Epithelial cell of proximal tubule (primary cell): ENCODE measurements at regions not wholly inside any gene's neighbourhood (a gene's known extent, or its start where the extent isn't known, plus 50 kb on each side); places are given as distances from the start of the nearest gene placed in this dataset.
"Not testable (repeated sequence)": the region's sequence is repeated elsewhere in the genome, so short reads cannot be mapped to it uniquely, and the experiment has no call there.

Experiments
- DNase-seq: peaks from one replicate; pipeline ENCODE4 v3.0.0-alpha.2; 2011; ENCODE audit warnings: low read depth
- H3K4me3 ChIP-seq: 2 replicates; pipeline ENCODE4 v1.5.1; 2011; ENCODE audit warnings: low read depth, mild to moderate bottlenecking, low read length
- CTCF ChIP-seq: conservative IDR thresholded peaks from 2 replicates; pipeline ENCODE4 v1.5.1; 2012; ENCODE audit warnings: low read depth, mild to moderate bottlenecking, low read length

DNA sequence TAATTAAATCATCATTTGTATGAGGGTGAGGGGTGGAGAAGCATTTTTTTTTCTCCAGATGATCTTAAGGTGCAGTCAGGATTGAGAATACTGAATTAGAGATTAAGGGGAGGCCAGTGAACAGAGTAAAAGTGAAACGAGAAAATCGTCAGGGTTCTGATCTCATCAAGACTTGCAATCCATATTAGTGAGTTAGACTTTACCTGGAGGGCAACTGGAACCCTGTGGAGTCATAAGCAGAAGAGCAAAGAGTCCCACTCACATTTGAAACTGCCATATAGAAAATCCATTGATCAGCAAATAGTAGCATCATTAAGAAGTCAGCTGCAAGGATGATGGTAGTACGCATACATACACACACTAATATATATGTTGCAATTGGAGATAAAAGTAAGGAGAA, 466.2 kb upstream of the PAPPA start:
- no peak for TF ChIP-seq CTCF
- no peak overlapping the region for H3K4me3 ChIP-seq
- no peak for DNase-seq

DNA sequence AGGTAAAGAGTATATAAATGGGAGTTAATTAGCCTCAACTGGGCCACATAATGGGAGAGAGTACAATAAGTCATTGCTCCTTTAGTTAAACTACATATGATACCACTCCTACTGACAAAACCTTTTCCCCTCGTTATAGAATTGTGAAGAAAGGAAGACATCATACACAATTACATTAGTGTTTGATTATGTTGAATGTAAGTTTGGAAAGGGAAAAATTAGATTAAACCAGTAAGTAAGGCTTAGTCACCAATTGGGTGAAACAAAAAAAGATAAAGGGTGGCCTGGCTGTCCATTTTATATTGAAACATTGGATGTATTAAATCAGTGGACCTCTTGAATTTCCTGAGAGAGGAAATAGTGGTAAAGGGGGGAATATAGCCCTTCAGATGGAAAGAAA, 464.3 kb upstream of the PAPPA start:
- TF ChIP-seq CTCF = no peak
- no peak for DNase-seq
- no peak overlapping the region for H3K4me3 ChIP-seq

GRCh38 chr9:115690786-115691496, 462.6 kb upstream of the PAPPA start:
- DNase-seq = peak; percentile 98
- TF ChIP-seq CTCF = no peak
- H3K4me3 ChIP-seq = no peak overlapping the region

GRCh38 chr9:115691693-115692092, 461.9 kb upstream of the PAPPA start:
- DNase-seq = peak; percentile 52
- no peak overlapping the region for H3K4me3 ChIP-seq

GRCh38 chr9:115692868-115693267, 460.7 kb upstream of the PAPPA start:
- DNase-seq = not testable (repeated sequence)

More at GRCh38 chr9:115691693-115692092, 461.9 kb upstream of the PAPPA start:
- no peak for TF ChIP-seq CTCF

DNA sequence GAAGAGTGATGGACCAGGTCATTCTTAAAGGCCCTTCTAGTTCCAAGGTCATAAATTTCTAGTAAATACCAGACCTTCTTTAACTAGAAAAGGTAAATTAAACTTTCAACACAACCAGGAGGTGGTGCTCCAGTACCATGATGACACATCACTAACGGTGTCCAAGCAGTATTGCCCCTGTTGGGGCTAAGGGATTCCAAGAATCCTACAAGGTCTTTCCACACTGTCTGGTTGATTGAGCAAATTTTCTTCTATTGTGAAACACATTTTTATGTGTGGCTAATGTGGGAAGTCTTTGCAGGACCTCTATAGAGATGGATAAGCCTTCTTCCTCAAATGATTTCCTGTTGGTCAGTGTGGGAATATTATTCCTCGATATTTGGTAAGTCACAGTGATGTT, 459.6 kb upstream of the PAPPA start:
- peak; percentile 69 for TF ChIP-seq CTCF
- H3K4me3 ChIP-seq = no peak overlapping the region
- DNase-seq = peak; percentile 82

More at GRCh38 chr9:115692868-115693267, 460.7 kb upstream of the PAPPA start:
- H3K4me3 ChIP-seq = not testable (repeated sequence)

- no peak overlapping the region for H3K4me3 ChIP-seq
- no peak for DNase-seq
- TF ChIP-seq CTCF = no peak
Observed at GRCh38 chr9:115694991-115695390, 458.6 kb upstream of the PAPPA start.

DNA sequence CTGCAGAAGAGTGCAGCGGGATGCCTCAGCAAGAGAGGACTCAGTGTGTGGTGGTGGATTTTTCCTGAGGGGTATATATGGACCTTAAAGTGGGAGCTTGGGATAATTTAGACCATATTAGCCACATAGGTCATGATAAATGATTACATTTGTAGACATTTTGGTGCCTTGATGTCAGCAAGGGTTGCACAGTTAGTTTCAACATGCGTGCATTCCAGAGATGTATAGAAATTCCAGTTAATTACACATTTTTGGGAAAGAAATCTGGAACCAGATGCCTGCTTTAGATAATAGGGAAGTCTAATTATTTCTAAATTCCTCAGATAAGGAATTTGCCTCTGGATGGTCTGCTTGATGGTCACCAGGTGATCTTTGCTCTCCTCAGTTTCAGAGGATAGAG, 440.6 kb upstream of the PAPPA start:
- no peak for TF ChIP-seq CTCF
- H3K4me3 ChIP-seq = no peak overlapping the region
- DNase-seq = no peak
